ENCODE measurements at regions not wholly inside any gene's neighbourhood (a gene's known extent, or its start where the extent isn't known, plus 50 kb on each side); places are given as distances from the start of the nearest gene placed in this dataset.

DNA sequence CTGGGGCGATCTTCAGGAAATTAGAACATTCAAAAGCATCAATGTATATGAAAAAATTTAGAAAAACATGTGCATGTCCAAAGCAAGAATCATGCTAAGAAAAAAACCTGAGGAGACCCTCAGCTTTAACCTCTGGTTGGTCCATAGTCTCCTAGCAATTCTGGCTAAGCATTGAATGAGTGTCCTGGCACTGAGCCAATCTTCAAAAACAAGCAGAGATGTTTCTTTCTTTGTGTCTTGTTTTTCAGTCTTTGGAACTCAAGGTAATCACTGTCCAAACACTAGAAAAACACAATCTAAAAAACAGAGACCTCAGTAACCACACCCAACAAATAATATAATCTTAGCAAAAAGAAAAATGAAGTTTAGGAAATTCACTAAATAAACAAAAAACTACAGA is 205.4 kb upstream of the CARD18 start:
- H4K20me1 ChIP-seq (ENCODE audit: insufficient read depth, low read length, poor library complexity, severe bottlenecking), result no peaks in the 10 kb centered on the region
- H3K4me2 ChIP-seq (ENCODE audit: low read depth, low read length, poor library complexity, severe bottlenecking), result no peak overlapping the region
- no peaks in the 10 kb centered on the region for H3K79me2 ChIP-seq (ENCODE audit: insufficient read depth, low read length)
- no peak overlapping the region for H3K9ac ChIP-seq (ENCODE audit: low read depth, low read length, poor library complexity, severe bottlenecking)
- H3K9me3 ChIP-seq (ENCODE audit: insufficient read depth, low read depth, low read length), result no peaks in the 10 kb centered on the region
- TF ChIP-seq EZH2phosphoT487 (IDR thresholded peaks at IDR 0.05; ENCODE audit: borderline replicate concordance), result no peak
- TF ChIP-seq, protein P1, sequence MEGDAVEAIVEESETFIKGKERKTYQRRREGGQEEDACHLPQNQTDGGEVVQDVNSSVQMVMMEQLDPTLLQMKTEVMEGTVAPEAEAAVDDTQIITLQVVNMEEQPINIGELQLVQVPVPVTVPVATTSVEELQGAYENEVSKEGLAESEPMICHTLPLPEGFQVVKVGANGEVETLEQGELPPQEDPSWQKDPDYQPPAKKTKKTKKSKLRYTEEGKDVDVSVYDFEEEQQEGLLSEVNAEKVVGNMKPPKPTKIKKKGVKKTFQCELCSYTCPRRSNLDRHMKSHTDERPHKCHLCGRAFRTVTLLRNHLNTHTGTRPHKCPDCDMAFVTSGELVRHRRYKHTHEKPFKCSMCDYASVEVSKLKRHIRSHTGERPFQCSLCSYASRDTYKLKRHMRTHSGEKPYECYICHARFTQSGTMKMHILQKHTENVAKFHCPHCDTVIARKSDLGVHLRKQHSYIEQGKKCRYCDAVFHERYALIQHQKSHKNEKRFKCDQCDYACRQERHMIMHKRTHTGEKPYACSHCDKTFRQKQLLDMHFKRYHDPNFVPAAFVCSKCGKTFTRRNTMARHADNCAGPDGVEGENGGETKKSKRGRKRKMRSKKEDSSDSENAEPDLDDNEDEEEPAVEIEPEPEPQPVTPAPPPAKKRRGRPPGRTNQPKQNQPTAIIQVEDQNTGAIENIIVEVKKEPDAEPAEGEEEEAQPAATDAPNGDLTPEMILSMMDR (conservative IDR thresholded peaks at IDR 0.05; ENCODE audit: low read length), result no peak
- H3K4me1 ChIP-seq (ENCODE audit: insufficient read depth, low read length, poor library complexity, severe bottlenecking), result no peaks in the 10 kb centered on the region
- no peaks in the 10 kb centered on the region for H3K9me2 ChIP-seq (replicated peaks; ENCODE audit: low read depth, low read length)
- no peak overlapping the region for H3K4me3 ChIP-seq (ENCODE audit: low read length, poor library complexity, severe bottlenecking)
- no peak overlapping the region for H2AFZ ChIP-seq (ENCODE audit: low read length)
- H3F3A ChIP-seq (ENCODE audit: low read depth), result no peaks in the 10 kb centered on the region
- no peaks in the 10 kb centered on the region for H3K27me3 ChIP-seq (ENCODE audit: insufficient read depth, low read length, poor library complexity, severe bottlenecking)
- no peaks in the 10 kb centered on the region for H3K36me3 ChIP-seq (ENCODE audit: insufficient read depth, low read length)

DNA sequence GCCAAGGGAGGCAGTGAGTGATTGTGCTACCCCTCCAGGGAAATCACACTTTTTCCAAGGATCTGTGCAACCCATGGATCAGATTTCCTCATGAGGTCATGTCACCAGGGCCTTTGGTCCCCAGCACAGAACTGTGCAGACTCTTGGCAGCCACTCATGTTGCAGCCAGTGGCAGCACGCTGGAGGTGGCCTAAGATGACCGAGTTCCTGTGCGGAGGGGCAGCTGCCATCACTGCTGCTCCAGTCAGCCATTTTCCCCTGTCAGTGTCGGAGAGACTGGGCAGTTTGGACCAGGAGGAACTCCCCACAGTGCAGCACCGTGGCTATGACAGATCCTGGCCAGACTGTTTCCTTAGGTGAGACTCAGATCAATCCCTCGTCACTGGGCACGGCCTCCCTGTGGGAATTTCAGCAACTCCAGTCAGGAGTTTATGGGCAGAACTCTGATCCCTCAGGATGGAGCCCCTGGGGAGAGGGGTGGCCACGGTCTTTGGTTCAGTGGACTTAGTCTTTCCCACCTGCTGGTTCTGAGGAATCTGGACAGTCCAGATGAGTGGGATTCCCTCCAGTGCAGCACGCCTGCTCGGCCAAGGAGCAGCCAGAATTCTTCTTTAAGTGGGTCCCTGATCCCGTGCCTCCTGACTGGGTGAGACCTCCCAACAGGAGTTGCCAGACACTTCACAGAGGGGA is 194.6 kb upstream of the CARD18 start:
- H3F3A ChIP-seq (ENCODE audit: low read depth), result no peaks in the 10 kb centered on the region
- no peaks in the 10 kb centered on the region for H3K4me1 ChIP-seq (ENCODE audit: insufficient read depth, low read length, poor library complexity, severe bottlenecking)
- H3K79me2 ChIP-seq (ENCODE audit: insufficient read depth, low read length), result no peaks in the 10 kb centered on the region
- H3K4me3 ChIP-seq (ENCODE audit: low read length, poor library complexity, severe bottlenecking), result no peak overlapping the region
- no peak overlapping the region for H2AFZ ChIP-seq (ENCODE audit: low read length)
- H3K36me3 ChIP-seq (ENCODE audit: insufficient read depth, low read length), result no peaks in the 10 kb centered on the region
- H3K9me2 ChIP-seq (replicated peaks; ENCODE audit: low read depth, low read length), result no peaks in the 10 kb centered on the region
- H3K27me3 ChIP-seq (ENCODE audit: insufficient read depth, low read length, poor library complexity, severe bottlenecking), result no peaks in the 10 kb centered on the region
- H3K9ac ChIP-seq (ENCODE audit: low read depth, low read length, poor library complexity, severe bottlenecking), result no peak overlapping the region
- H3K9me3 ChIP-seq (ENCODE audit: insufficient read depth, low read depth, low read length), result peaks cover 4% of the 10 kb centered on the region; the same call in 1 of the 2 replicates
- TF ChIP-seq, protein P1 (conservative IDR thresholded peaks at IDR 0.05; ENCODE audit: low read length), result no peak
- no peak for TF ChIP-seq EZH2phosphoT487 (IDR thresholded peaks at IDR 0.05; ENCODE audit: borderline replicate concordance)
- H3K4me2 ChIP-seq (ENCODE audit: low read depth, low read length, poor library complexity, severe bottlenecking), result no peak overlapping the region
- H4K20me1 ChIP-seq (ENCODE audit: insufficient read depth, low read length, poor library complexity, severe bottlenecking), result no peaks in the 10 kb centered on the region

DNA sequence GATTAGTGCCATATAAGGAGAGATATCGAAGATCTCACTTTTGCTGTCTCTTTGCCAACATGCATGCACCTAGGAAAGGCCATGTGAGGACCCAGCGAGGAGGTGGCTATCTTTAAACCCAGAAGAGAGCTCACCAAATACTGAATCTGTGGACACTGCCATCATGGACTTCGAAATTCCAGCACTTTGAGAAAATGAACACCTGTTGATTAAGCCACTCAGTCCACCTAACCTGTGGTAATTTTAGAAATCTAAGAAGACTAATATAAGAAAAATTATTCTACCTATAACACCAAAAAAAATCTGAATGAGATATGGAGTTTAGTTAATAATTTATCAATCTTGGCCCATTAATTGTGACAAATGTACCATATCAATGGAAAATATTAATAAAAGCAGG is 193.6 kb upstream of the CARD18 start:
- H3K4me2 ChIP-seq (ENCODE audit: low read depth, low read length, poor library complexity, severe bottlenecking), result no peak overlapping the region
- no peaks in the 10 kb centered on the region for H3K9me2 ChIP-seq (replicated peaks; ENCODE audit: low read depth, low read length)
- H3K4me3 ChIP-seq (ENCODE audit: low read length, poor library complexity, severe bottlenecking), result no peak overlapping the region
- no peak overlapping the region for H2AFZ ChIP-seq (ENCODE audit: low read length)
- no peaks in the 10 kb centered on the region for H3K27me3 ChIP-seq (ENCODE audit: insufficient read depth, low read length, poor library complexity, severe bottlenecking)
- no peaks in the 10 kb centered on the region for H3K4me1 ChIP-seq (ENCODE audit: insufficient read depth, low read length, poor library complexity, severe bottlenecking)
- no peaks in the 10 kb centered on the region for H3F3A ChIP-seq (ENCODE audit: low read depth)
- H3K36me3 ChIP-seq (ENCODE audit: insufficient read depth, low read length), result no peaks in the 10 kb centered on the region
- H3K79me2 ChIP-seq (ENCODE audit: insufficient read depth, low read length), result no peaks in the 10 kb centered on the region
- TF ChIP-seq, protein P1 (conservative IDR thresholded peaks at IDR 0.05; ENCODE audit: low read length), result no peak
- TF ChIP-seq EZH2phosphoT487 (IDR thresholded peaks at IDR 0.05; ENCODE audit: borderline replicate concordance), result no peak
- H4K20me1 ChIP-seq (ENCODE audit: insufficient read depth, low read length, poor library complexity, severe bottlenecking), result no peaks in the 10 kb centered on the region
- H3K9ac ChIP-seq (ENCODE audit: low read depth, low read length, poor library complexity, severe bottlenecking), result no peak overlapping the region
- peaks cover 4% of the 10 kb centered on the region; the same call in 1 of the 2 replicates for H3K9me3 ChIP-seq (ENCODE audit: insufficient read depth, low read depth, low read length)
